SK-N-SH treated with all-trans-retinoic acid at 6 μM for 48 hours (cell line): ENCODE measurements at regions not wholly inside any gene's neighbourhood (a gene's known extent, or its start where the extent isn't known, plus 50 kb on each side); places are given as distances from the start of the nearest gene placed in this dataset.

ENCODE experiments used
- ATAC-seq: fragments of 200-7000 bp; cut with Tn5 transposase; 3 replicates; pipeline ENCODE4 v1.9.1; 2020; ENCODE audit warnings: mild to moderate bottlenecking, moderate library complexity
- ARNTL ChIP-seq: fragments of 450-650 bp; formaldehyde crosslinking; IDR thresholded peaks from 2 replicates; pipeline ENCODE4 v1.5.0; 2020; ENCODE audit warnings: low read depth, mild to moderate bottlenecking, moderate library complexity, borderline replicate concordance
- BACH2 ChIP-seq: fragments of 250-450 bp; sonication (Bioruptor Pico); IDR thresholded peaks from 2 replicates; pipeline ENCODE4 v1.9.0; 2021; ENCODE audit warnings: mild to moderate bottlenecking, borderline replicate concordance
- CSDC2 ChIP-seq: fragments of 250-450 bp; sonication (Bioruptor Pico); IDR thresholded peaks from 2 replicates; pipeline ENCODE4 v1.5.0; 2020; ENCODE audit warnings: mild to moderate bottlenecking, moderate library complexity
- CSRNP3 ChIP-seq: fragments of 250-450 bp; sonication (Bioruptor Pico); IDR thresholded peaks from 2 replicates; pipeline ENCODE4 v1.5.1; 2021; ENCODE audit warnings: mild to moderate bottlenecking, moderate library complexity
- ESRRG ChIP-seq: fragments of 250-450 bp; sonication (Bioruptor Pico); IDR thresholded peaks from 2 replicates; pipeline ENCODE4 v1.6.1; 2021; ENCODE audit warnings: mild to moderate bottlenecking
- GLIS3 ChIP-seq: fragments of 250-450 bp; sonication (Bioruptor Pico); IDR thresholded peaks from 2 replicates; pipeline ENCODE4 v1.5.0; 2020; ENCODE audit warnings: mild to moderate bottlenecking, moderate library complexity
- ISL1 ChIP-seq: fragments of 250-450 bp; sonication (Bioruptor Pico); IDR thresholded peaks from 2 replicates; pipeline ENCODE4 v2.1.2; 2022; ENCODE audit warnings: mild to moderate bottlenecking, moderate library complexity
- OSR1 ChIP-seq: fragments of 250-450 bp; sonication (Bioruptor Pico); IDR thresholded peaks from 2 replicates; pipeline ENCODE4 v1.8.0; 2022; ENCODE audit warnings: moderate library complexity, mild to moderate bottlenecking, inconsistent platforms
- PATZ1 ChIP-seq: fragments of 250-450 bp; sonication (Bioruptor Pico); IDR thresholded peaks from 2 replicates; pipeline ENCODE4 v1.8.0; 2020; ENCODE audit warnings: mild to moderate bottlenecking, moderate library complexity, borderline replicate concordance
- POU6F1 ChIP-seq: fragments of 250-450 bp; sonication (Bioruptor Pico); IDR thresholded peaks from 2 replicates; pipeline ENCODE4 v1.8.0; 2021; ENCODE audit warnings: low read depth, mild to moderate bottlenecking, moderate library complexity, borderline replicate concordance
- PPARA ChIP-seq: fragments of 250-450 bp; sonication (Bioruptor Pico); IDR thresholded peaks from 2 replicates; pipeline ENCODE4 v1.5.0; 2020; ENCODE audit warnings: mild to moderate bottlenecking, borderline replicate concordance
- SNAI2 ChIP-seq: fragments of 250-450 bp; sonication (Bioruptor Pico); IDR thresholded peaks from 2 replicates; pipeline ENCODE4 v1.5.0; 2020; ENCODE audit warnings: mild to moderate bottlenecking, moderate library complexity
- TCF4 ChIP-seq: fragments of 250-450 bp; sonication (Bioruptor Pico); IDR thresholded peaks from 2 replicates; pipeline ENCODE4 v1.8.0; 2021; ENCODE audit warnings: mild to moderate bottlenecking, moderate library complexity, borderline replicate concordance
- TOX ChIP-seq: fragments of 250-450 bp; sonication (Bioruptor Pico); IDR thresholded peaks from 2 replicates; pipeline ENCODE4 v1.8.0; 2021; ENCODE audit warnings: mild to moderate bottlenecking, moderate library complexity, borderline replicate concordance
- ZC3H10 ChIP-seq: fragments of 250-450 bp; sonication (Bioruptor Pico); IDR thresholded peaks from 2 replicates; pipeline ENCODE4 v1.5.1; 2021; ENCODE audit warnings: mild to moderate bottlenecking, moderate library complexity
- ZFP3 ChIP-seq: fragments of 250-450 bp; sonication (Bioruptor Pico); IDR thresholded peaks from 2 replicates; pipeline ENCODE4 v1.5.0; 2020; ENCODE audit warnings: mild to moderate bottlenecking, moderate library complexity
- ZFP30 ChIP-seq: fragments of 450-650 bp; formaldehyde crosslinking; IDR thresholded peaks from 2 replicates; pipeline ENCODE4 v1.5.0; 2022; ENCODE audit warnings: mild to moderate bottlenecking, moderate library complexity
- ZNF565 ChIP-seq: fragments of 450-650 bp; formaldehyde crosslinking; conservative IDR thresholded peaks from 2 replicates; pipeline ENCODE4 v1.5.0; 2020; ENCODE audit warnings: low read depth, mild to moderate bottlenecking, moderate library complexity
- ZNF70 ChIP-seq: fragments of 450-650 bp; formaldehyde crosslinking; IDR thresholded peaks from 2 replicates; pipeline ENCODE4 v1.5.0; 2020; ENCODE audit warnings: mild to moderate bottlenecking, moderate library complexity
- ZNF8 ChIP-seq: fragments of 450-650 bp; formaldehyde crosslinking; IDR thresholded peaks from 2 replicates; pipeline ENCODE4 v1.5.0; 2020; ENCODE audit warnings: mild to moderate bottlenecking, moderate library complexity
- TF ChIP-seq, protein P1 (sequence below): fragments of 250-450 bp; sonication (Bioruptor Pico); IDR thresholded peaks from 2 replicates; pipeline ENCODE4 v1.5.0; 2020; ENCODE audit warnings: mild to moderate bottlenecking, moderate library complexity
- TF ChIP-seq, protein P2 (sequence below): fragments of 250-450 bp; sonication (Bioruptor Pico); IDR thresholded peaks from 2 replicates; pipeline ENCODE4 v1.5.1; 2020; ENCODE audit warnings: low read depth, mild to moderate bottlenecking, moderate library complexity

- TF ChIP-seq ESRRG (CRISPR knock-in tag) (no peak), TCF4 (CRISPR knock-in tag) (no peak), CSRNP3 (CRISPR knock-in tag) (no peak), SNAI2 (CRISPR knock-in tag) (no peak), ZC3H10 (no peak), ARNTL (CRISPR knock-in tag) (no peak), CSDC2 (CRISPR knock-in tag) (no peak), PATZ1 (CRISPR knock-in tag) (no peak), POU6F1 (CRISPR knock-in tag) (no peak), ZFP3 (no peak), ZNF8 (CRISPR knock-in tag) (no peak), OSR1 (CRISPR knock-in tag) (no peak), TOX (no peak)
- TF ChIP-seq, protein P1, sequence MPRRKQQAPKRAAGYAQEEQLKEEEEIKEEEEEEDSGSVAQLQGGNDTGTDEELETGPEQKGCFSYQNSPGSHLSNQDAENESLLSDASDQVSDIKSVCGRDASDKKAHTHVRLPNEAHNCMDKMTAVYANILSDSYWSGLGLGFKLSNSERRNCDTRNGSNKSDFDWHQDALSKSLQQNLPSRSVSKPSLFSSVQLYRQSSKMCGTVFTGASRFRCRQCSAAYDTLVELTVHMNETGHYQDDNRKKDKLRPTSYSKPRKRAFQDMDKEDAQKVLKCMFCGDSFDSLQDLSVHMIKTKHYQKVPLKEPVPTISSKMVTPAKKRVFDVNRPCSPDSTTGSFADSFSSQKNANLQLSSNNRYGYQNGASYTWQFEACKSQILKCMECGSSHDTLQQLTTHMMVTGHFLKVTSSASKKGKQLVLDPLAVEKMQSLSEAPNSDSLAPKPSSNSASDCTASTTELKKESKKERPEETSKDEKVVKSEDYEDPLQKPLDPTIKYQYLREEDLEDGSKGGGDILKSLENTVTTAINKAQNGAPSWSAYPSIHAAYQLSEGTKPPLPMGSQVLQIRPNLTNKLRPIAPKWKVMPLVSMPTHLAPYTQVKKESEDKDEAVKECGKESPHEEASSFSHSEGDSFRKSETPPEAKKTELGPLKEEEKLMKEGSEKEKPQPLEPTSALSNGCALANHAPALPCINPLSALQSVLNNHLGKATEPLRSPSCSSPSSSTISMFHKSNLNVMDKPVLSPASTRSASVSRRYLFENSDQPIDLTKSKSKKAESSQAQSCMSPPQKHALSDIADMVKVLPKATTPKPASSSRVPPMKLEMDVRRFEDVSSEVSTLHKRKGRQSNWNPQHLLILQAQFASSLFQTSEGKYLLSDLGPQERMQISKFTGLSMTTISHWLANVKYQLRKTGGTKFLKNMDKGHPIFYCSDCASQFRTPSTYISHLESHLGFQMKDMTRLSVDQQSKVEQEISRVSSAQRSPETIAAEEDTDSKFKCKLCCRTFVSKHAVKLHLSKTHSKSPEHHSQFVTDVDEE: no peak
- TF ChIP-seq, protein P2, sequence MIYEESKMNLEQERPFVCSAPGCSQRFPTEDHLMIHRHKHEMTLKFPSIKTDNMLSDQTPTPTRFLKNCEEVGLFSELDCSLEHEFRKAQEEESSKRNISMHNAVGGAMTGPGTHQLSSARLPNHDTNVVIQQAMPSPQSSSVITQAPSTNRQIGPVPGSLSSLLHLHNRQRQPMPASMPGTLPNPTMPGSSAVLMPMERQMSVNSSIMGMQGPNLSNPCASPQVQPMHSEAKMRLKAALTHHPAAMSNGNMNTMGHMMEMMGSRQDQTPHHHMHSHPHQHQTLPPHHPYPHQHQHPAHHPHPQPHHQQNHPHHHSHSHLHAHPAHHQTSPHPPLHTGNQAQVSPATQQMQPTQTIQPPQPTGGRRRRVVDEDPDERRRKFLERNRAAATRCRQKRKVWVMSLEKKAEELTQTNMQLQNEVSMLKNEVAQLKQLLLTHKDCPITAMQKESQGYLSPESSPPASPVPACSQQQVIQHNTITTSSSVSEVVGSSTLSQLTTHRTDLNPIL (CRISPR knock-in tag): no peak
- no peak for ATAC-seq
These were observed 267.3 kb upstream of the SRRM4 start for GRCh38 chr12:118714051-118714460.

DNA sequence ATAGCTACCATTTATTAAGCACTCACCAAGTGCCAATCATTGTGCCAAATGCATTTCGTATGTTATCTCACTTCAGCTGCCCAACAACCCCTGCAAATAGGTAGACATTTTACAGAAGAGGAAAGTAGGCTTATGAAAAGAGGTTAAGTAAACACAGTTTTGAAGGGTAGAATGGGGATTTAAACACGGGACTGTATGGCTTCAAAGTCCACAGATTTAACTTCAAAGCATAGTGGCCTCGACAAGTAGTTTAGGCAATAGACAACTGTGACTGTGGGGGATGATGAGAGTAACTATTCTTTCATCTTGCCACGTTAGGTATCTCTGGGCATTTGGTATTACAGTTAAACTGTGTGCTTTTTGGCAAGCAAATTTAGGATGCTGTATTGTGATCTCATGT lies 266.8 kb upstream of the SRRM4 start:
- ATAC-seq: no peak
- TF ChIP-seq CSDC2 (CRISPR knock-in tag) (no peak), CSRNP3 (CRISPR knock-in tag) (no peak), ZNF70 (CRISPR knock-in tag) (no peak), ZNF565 (no peak), BACH2 (CRISPR knock-in tag) (no peak), ZFP3 (no peak), ARNTL (CRISPR knock-in tag) (no peak), TCF4 (CRISPR knock-in tag) (no peak), POU6F1 (CRISPR knock-in tag) (no peak), PPARA (no peak), ZC3H10 (no peak), TOX (no peak), ZFP30 (CRISPR knock-in tag) (no peak), ISL1 (CRISPR knock-in tag) (no peak), GLIS3 (CRISPR knock-in tag) (no peak)
- TF ChIP-seq, protein P1: no peak
- TF ChIP-seq, protein P2 (CRISPR knock-in tag): no peak
